ENCODE measurements at regions not wholly inside any gene's neighbourhood (a gene's known extent, or its start where the extent isn't known, plus 50 kb on each side); places are given as distances from the start of the nearest gene placed in this dataset.

DNA sequence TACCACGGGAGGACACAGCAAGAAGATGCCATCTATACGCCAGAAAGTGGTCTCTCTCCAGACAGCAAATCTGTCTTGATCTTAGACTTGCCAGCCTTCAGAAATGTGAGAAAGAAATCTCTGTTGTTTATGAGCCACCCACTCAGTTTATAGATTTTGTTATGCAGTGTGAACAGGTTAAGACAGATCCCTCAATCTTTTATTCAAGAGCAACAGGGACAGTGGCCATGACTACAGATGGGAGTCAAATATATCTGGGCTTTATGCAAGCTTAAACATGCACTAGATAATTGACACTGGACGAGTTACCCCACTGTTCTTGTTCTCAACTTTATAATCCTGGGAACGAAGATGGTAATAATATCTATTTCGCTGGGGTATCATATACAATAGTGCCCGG lies 288.7 kb downstream of the RPAP3 start:
- no peaks in the 10 kb centered on the region for H3K36me3 ChIP-seq (ENCODE audit: low read depth)
- no peak overlapping the region for H3K27ac ChIP-seq (ENCODE audit: poor library complexity, severe bottlenecking)
- ATAC-seq (ENCODE audit: low read depth) (no peak), DNase-seq (ENCODE audit: low spot score) (no peak)
- TF ChIP-seq, protein P1, sequence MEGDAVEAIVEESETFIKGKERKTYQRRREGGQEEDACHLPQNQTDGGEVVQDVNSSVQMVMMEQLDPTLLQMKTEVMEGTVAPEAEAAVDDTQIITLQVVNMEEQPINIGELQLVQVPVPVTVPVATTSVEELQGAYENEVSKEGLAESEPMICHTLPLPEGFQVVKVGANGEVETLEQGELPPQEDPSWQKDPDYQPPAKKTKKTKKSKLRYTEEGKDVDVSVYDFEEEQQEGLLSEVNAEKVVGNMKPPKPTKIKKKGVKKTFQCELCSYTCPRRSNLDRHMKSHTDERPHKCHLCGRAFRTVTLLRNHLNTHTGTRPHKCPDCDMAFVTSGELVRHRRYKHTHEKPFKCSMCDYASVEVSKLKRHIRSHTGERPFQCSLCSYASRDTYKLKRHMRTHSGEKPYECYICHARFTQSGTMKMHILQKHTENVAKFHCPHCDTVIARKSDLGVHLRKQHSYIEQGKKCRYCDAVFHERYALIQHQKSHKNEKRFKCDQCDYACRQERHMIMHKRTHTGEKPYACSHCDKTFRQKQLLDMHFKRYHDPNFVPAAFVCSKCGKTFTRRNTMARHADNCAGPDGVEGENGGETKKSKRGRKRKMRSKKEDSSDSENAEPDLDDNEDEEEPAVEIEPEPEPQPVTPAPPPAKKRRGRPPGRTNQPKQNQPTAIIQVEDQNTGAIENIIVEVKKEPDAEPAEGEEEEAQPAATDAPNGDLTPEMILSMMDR (IDR thresholded peaks at IDR 0.05; ENCODE audit: poor library complexity, severe bottlenecking) = no peak
- H3K4me3 ChIP-seq (ENCODE audit: severe bottlenecking) = no peak overlapping the region
- H3K9me3 ChIP-seq (ENCODE audit: severe bottlenecking) = no peaks in the 10 kb centered on the region
- H3K4me1 ChIP-seq (ENCODE audit: insufficient read depth, poor library complexity, severe bottlenecking) = no peaks in the 10 kb centered on the region
- no peaks in the 10 kb centered on the region for H3K27me3 ChIP-seq (ENCODE audit: insufficient read depth, poor library complexity, severe bottlenecking)

DNA sequence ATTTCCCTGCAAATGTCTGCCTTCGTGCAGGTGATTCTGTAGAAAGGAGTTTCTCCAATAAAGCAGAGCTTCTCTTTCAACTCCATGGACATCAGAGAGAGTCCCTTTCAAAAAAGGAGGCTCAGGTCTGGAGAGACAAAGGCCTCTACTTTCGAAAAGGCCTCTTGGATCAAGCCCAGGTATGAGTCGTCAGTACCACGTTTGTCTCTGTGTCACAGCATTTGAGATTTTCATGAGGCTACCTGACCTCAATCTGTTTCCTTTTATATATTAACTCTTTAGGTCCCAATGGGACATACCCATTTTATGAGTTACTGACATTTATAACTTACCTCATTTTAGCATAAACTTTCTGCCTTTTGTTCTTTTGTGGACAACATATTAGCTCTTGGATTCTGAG lies 290.8 kb downstream of the RPAP3 start:
- H3K27me3 ChIP-seq (ENCODE audit: insufficient read depth, poor library complexity, severe bottlenecking) = no peaks in the 10 kb centered on the region
- no peak for ATAC-seq (ENCODE audit: low read depth)
- no peaks in the 10 kb centered on the region for H3K36me3 ChIP-seq (ENCODE audit: low read depth)
- TF ChIP-seq, protein P1 (IDR thresholded peaks at IDR 0.05; ENCODE audit: poor library complexity, severe bottlenecking) = no peak
- no peak for DNase-seq (ENCODE audit: low spot score)
- no peak overlapping the region for H3K27ac ChIP-seq (ENCODE audit: poor library complexity, severe bottlenecking)
- H3K4me3 ChIP-seq (ENCODE audit: severe bottlenecking) = no peak overlapping the region
- no peaks in the 10 kb centered on the region for H3K9me3 ChIP-seq (ENCODE audit: severe bottlenecking)
- H3K4me1 ChIP-seq (ENCODE audit: insufficient read depth, poor library complexity, severe bottlenecking) = no peaks in the 10 kb centered on the region

DNA sequence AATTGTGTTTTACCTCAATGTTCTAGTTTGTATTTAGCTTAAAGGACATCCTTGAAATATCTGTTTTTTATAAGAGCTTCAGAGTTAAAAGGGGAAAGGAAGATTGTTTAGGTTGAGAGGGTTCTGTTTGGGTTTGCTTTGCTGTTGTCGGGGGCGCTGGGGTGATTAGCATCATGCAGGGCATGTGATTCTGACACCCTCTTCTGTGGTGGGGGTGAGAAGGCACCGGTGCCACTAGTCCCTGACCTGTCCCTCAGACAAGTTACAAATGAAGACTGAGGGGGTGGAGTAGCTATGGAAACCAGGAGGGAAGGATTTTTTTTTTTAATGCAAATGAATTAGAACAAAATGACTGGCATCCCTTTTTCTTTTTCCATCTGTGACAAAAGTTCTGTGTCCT lies 291.3 kb downstream of the RPAP3 start:
- DNase-seq (ENCODE audit: low spot score) (no peak), ATAC-seq (ENCODE audit: low read depth) (no peak)
- TF ChIP-seq, protein P1 (IDR thresholded peaks at IDR 0.05; ENCODE audit: poor library complexity, severe bottlenecking) = no peak

DNA sequence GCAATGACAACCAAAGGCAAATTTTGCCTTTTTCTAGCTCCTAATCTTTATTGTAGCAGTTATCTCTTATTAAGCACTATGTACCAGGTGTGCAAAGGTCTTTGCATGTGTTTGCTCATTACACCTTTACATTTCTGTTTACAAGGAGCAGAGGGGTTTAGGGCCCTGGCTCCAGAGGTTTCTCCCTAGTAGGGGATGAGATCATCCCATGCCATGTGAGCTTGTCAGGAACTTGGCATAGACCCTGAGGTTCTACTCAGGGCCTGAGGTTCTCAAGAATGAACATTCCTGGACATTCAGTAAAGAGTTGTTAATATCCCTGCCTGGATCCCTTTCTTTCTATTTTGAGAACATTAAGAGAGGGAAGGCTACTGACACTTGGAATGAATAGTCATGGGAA lies 292.0 kb downstream of the RPAP3 start:
- no peaks in the 10 kb centered on the region for H3K4me1 ChIP-seq (ENCODE audit: insufficient read depth, poor library complexity, severe bottlenecking)
- no peaks in the 10 kb centered on the region for H3K36me3 ChIP-seq (ENCODE audit: low read depth)
- no peaks in the 10 kb centered on the region for H3K9me3 ChIP-seq (ENCODE audit: severe bottlenecking)
- TF ChIP-seq, protein P1 (IDR thresholded peaks at IDR 0.05; ENCODE audit: poor library complexity, severe bottlenecking) = no peak
- no peaks in the 10 kb centered on the region for H3K27me3 ChIP-seq (ENCODE audit: insufficient read depth, poor library complexity, severe bottlenecking)
- no peak overlapping the region for H3K4me3 ChIP-seq (ENCODE audit: severe bottlenecking)
- ATAC-seq (ENCODE audit: low read depth) (no peak), DNase-seq (ENCODE audit: low spot score) (no peak)
- H3K27ac ChIP-seq (ENCODE audit: poor library complexity, severe bottlenecking) = no peak overlapping the region

More for the DNA sequence above, 291.3 kb downstream of the RPAP3 start:
- H3K36me3 ChIP-seq (ENCODE audit: low read depth) = no peaks in the 10 kb centered on the region
- H3K27ac ChIP-seq (ENCODE audit: poor library complexity, severe bottlenecking) = no peak overlapping the region
- no peak overlapping the region for H3K4me3 ChIP-seq (ENCODE audit: severe bottlenecking)
- H3K27me3 ChIP-seq (ENCODE audit: insufficient read depth, poor library complexity, severe bottlenecking) = no peaks in the 10 kb centered on the region
- H3K9me3 ChIP-seq (ENCODE audit: severe bottlenecking) = no peaks in the 10 kb centered on the region
- H3K4me1 ChIP-seq (ENCODE audit: insufficient read depth, poor library complexity, severe bottlenecking) = no peaks in the 10 kb centered on the region

DNA sequence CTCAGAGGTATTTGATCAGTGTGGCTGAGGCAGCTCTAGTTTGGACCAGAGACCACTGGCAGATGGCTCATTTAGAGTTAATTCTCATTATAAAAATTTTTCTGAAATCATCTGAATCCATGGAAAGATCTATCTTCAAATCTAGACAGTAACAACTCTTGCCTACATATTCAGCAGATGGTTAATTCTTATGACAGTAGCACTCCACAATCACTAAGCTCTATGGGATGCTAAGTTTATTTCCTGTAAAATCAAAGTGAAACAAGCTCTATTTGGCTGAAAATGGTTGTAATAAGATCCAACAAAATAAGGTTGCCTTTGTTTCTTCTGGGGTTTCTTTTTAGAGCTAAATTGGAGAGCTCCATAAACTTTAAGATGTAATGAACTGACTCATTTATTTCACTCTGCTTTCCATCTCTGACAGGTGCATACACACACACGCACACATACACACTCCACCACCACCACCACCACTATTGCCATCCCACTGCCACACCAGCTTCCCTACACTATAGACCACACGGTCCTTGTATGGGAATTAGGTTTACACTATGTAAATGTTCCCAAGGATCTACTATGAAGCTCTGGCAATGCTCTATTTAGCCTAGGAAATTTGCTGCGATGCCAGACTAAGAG lies 293.1 kb downstream of the RPAP3 start:
- Histone ChIP-seq H3K4me3 (ENCODE audit: severe bottlenecking) (no peak overlapping the region), H3K27ac (ENCODE audit: poor library complexity, severe bottlenecking) (no peak overlapping the region), H3K9me3 (ENCODE audit: severe bottlenecking) (no peaks in the 10 kb centered on the region), H3K36me3 (ENCODE audit: low read depth) (no peaks in the 10 kb centered on the region), H3K4me1 (ENCODE audit: insufficient read depth, poor library complexity, severe bottlenecking) (no peaks in the 10 kb centered on the region), H3K27me3 (ENCODE audit: insufficient read depth, poor library complexity, severe bottlenecking) (no peaks in the 10 kb centered on the region)
- DNase-seq (ENCODE audit: low spot score) (no peak), ATAC-seq (ENCODE audit: low read depth) (no peak)
- TF ChIP-seq, protein P1 (IDR thresholded peaks at IDR 0.05; ENCODE audit: poor library complexity, severe bottlenecking) = no peak

Data from RWPE2 (cell line).